K562 (cell line): ENCODE measurements at regions not wholly inside any gene's neighbourhood (a gene's known extent, or its start where the extent isn't known, plus 50 kb on each side); places are given as distances from the start of the nearest gene placed in this dataset.

Experiments
- ATAC-seq: fragments of 200-7000 bp; cut with Tn5 transposase; 3 replicates; pipeline ENCODE4 v1.9.1; 2020; ENCODE audit warnings: moderate library complexity
- BruUV-seq: library from RNA; stranded (reverse); fragments of 400-500 nt; replicated peaks from 2 replicates; lab custom pipeline; 2021; lab: Mats Ljungman, UMichigan
- CTCF ChIA-PET: fragments of 300-600 bp; formaldehyde crosslinking; extraction: SDS; loops from one replicate; lab custom pipeline; 2021; ENCODE audit warnings: low intra/inter-chr PET ratio; lab: Yijun Ruan, JAX
- POLR2A ChIA-PET: fragments of 300-600, 350-650 bp; sonication (Branson Sonifier 250); formaldehyde crosslinking; extraction: SDS; loops from one replicate; lab custom pipeline; 2021; ENCODE audit warnings: antibody characterized with exemption, inconsistent platforms; lab: Yijun Ruan, JAX
- DNase-seq, 4 experiments: peaks; one replicate each; pipeline versions ENCODE4 v3.0.0 to v3.0.0-alpha.2; 2011 to 2018; ENCODE audit warnings: low spot score in 3 of 4, mixed read lengths in 3 of 4; ENCODE audit errors: extremely low read depth in 1 of 4
- FAIRE-seq: peaks from 2 replicates; lab custom pipeline; 2011; peaks lifted over from hg19 to GRCh38; lab: Jason Lieb, UNC
- H2AFZ ChIP-seq: 2 replicates; pipeline ENCODE4 v1.6.0; 2011; ENCODE audit warnings: low read depth, low read length, control low read depth, inconsistent platforms
- H3K27ac ChIP-seq: fragments of 200-600 bp; 3 replicates; pipeline ENCODE4 v1.8.0; 2011; ENCODE audit warnings: low read depth, mild to moderate bottlenecking, control low read depth, inconsistent platforms, low read length, moderate library complexity, mixed read lengths; ENCODE audit errors: extremely low read depth
- H3K27me3 ChIP-seq, 2 experiments: fragments of 300-600 bp in 1 of 2; 2 replicates in 1 of 2; 3 replicates in 1 of 2; pipeline versions ENCODE4 v1.6.0 to v1.8.0; 2011; ENCODE audit warnings: inconsistent platforms in 2 of 2, low read length in 2 of 2, mild to moderate bottlenecking in 1 of 2, mixed read lengths in 1 of 2, moderate library complexity in 1 of 2; ENCODE audit not compliant: control insufficient read depth in 2 of 2, insufficient read depth in 2 of 2
- H3K36me3 ChIP-seq: fragments of 300-600 bp; 3 replicates; pipeline ENCODE4 v1.8.0; 2011; ENCODE audit warnings: mild to moderate bottlenecking, low read length, inconsistent platforms; ENCODE audit not compliant: control insufficient read depth, insufficient read depth
- H3K4me1 ChIP-seq, 2 experiments: fragments of 200-600 bp in 1 of 2; replicated peaks in 1 of 2; 2 replicates in 1 of 2; 3 replicates in 1 of 2; pipeline versions ENCODE4 v1.5.1 to v1.8.0; 2011; ENCODE audit warnings: inconsistent platforms in 2 of 2, low read length in 2 of 2, mild to moderate bottlenecking in 1 of 2, mixed read lengths in 1 of 2, moderate library complexity in 1 of 2; ENCODE audit not compliant: control insufficient read depth in 2 of 2, insufficient read depth in 2 of 2
- H3K4me2 ChIP-seq: 2 replicates; pipeline ENCODE4 v1.6.1; 2011; ENCODE audit warnings: low read length, control low read depth, inconsistent platforms, mixed read lengths; ENCODE audit not compliant: insufficient read depth
- H3K4me3 ChIP-seq: fragments of 200-600 bp; sonication (generic), shearing (Covaris generic); 2 replicates; pipeline ENCODE4 v1.5.1; 2016; ENCODE audit warnings: control low read depth, inconsistent platforms
- H3K79me2 ChIP-seq: fragments of 200-600 bp; 3 replicates; pipeline ENCODE4 v1.8.0; 2011; ENCODE audit warnings: low read length, inconsistent platforms; ENCODE audit not compliant: control insufficient read depth, insufficient read depth
- H3K9ac ChIP-seq, 2 experiments: 2 replicates each; pipeline versions ENCODE4 v1.6.0 to v1.6.1; 2011; ENCODE audit warnings: low read depth in 2 of 2, low read length in 2 of 2, control low read depth in 1 of 2, inconsistent platforms in 1 of 2, mild to moderate bottlenecking in 1 of 2, mixed read lengths in 1 of 2; ENCODE audit not compliant: insufficient read depth in 1 of 2
- H3K9me1 ChIP-seq: one replicate; pipeline ENCODE4 v1.6.0; 2011; ENCODE audit warnings: inconsistent platforms, mild to moderate bottlenecking, low read length, moderate library complexity; ENCODE audit not compliant: control insufficient read depth, insufficient read depth
- H3K9me3 ChIP-seq: replicated peaks from 2 replicates; pipeline ENCODE4 v1.5.1; 2011; ENCODE audit warnings: low read depth, low read length, inconsistent platforms; ENCODE audit not compliant: control insufficient read depth, insufficient read depth
- H4K20me1 ChIP-seq: replicated peaks from 2 replicates; pipeline ENCODE4 v1.6.1; 2011; ENCODE audit warnings: low read length, inconsistent platforms, mixed read lengths; ENCODE audit not compliant: control insufficient read depth, insufficient read depth
- C11orf30 ChIP-seq: fragments of 450-650 bp; IDR thresholded peaks from 2 replicates; pipeline ENCODE4 v1.6.1; 2016; ENCODE audit warnings: low read depth, mild to moderate bottlenecking
- E2F5 ChIP-seq: sonication (generic); formaldehyde crosslinking; IDR thresholded peaks from 2 replicates; pipeline ENCODE4 v1.8.0; 2022; ENCODE audit warnings: mild to moderate bottlenecking, missing genetic modification reagents
- HDAC6 ChIP-seq: IDR thresholded peaks from 2 replicates; pipeline ENCODE4 v1.6.1; 2012; ENCODE audit warnings: low read depth, mild to moderate bottlenecking, control low read depth, inconsistent platforms, low read length, moderate library complexity
- MAFF ChIP-seq: IDR thresholded peaks from 2 replicates; pipeline ENCODE4 v1.6.1; 2012; ENCODE audit warnings: low read length, improper control_type of control experiment
- MED1 ChIP-seq: sonication (generic); formaldehyde crosslinking; IDR thresholded peaks from 2 replicates; pipeline ENCODE4 v1.8.1; 2023; ENCODE audit warnings: missing genetic modification reagents, borderline replicate concordance
- MEF2D ChIP-seq: conservative IDR thresholded peaks from 2 replicates; pipeline ENCODE4 v1.6.1; 2016; ENCODE audit warnings: low read depth, missing genetic modification characterization, missing compliant biosample characterization
- NFE2L1 ChIP-seq: fragments of 450-650 bp; IDR thresholded peaks from 2 replicates; pipeline ENCODE4 v1.6.1; 2016; ENCODE audit warnings: missing genetic modification characterization, low read depth, mild to moderate bottlenecking, missing compliant biosample characterization, moderate library complexity, borderline replicate concordance
- NR2C1 ChIP-seq, 2 experiments: fragments of 450-650 bp; IDR thresholded peaks; 2 replicates each; pipeline ENCODE4 v1.6.1; 2017; ENCODE audit warnings: mild to moderate bottlenecking in 2 of 2, antibody characterized with exemption in 1 of 2, inconsistent platforms in 1 of 2, missing compliant biosample characterization in 1 of 2, missing genetic modification characterization in 1 of 2
- PHB2 ChIP-seq: fragments of 450-650 bp; IDR thresholded peaks from 2 replicates; pipeline ENCODE4 v1.6.1; 2017; ENCODE audit warnings: low read depth
- SREBF1 ChIP-seq: fragments of 150-350 bp; IDR thresholded peaks from 2 replicates; pipeline ENCODE4 v1.6.1; 2014; ENCODE audit warnings: antibody characterized with exemption, low read depth, low read length, borderline replicate concordance
- SRSF7 ChIP-seq: fragments of 200-400 bp; formaldehyde crosslinking; optimal IDR thresholded peaks from 2 replicates; pipeline ENCODE3; 2017; ENCODE audit warnings: mild to moderate bottlenecking, low read depth, low read length
- TCF3 ChIP-seq: sonication (generic); formaldehyde crosslinking; IDR thresholded peaks from 2 replicates; pipeline ENCODE4 v1.4.0; 2020; ENCODE audit warnings: mild to moderate bottlenecking, missing genetic modification reagents
- ZFP36 ChIP-seq: fragments of 150-350 bp; IDR thresholded peaks from 2 replicates; pipeline ENCODE4 v1.6.1; 2018; ENCODE audit warnings: low read length, low read depth; ENCODE audit not compliant: partially characterized antibody
- ZNF143 ChIP-seq: sonication (generic); formaldehyde crosslinking; IDR thresholded peaks from 2 replicates; pipeline ENCODE4 v1.9.0; 2022; ENCODE audit warnings: mild to moderate bottlenecking, missing genetic modification reagents
- ZNF146 ChIP-seq: IDR thresholded peaks from one replicate; pipeline ENCODE4 v1.6.1; 2018; ENCODE audit warnings: missing compliant biosample characterization; ENCODE audit not compliant: unreplicated experiment
- ZNF707 ChIP-seq: fragments of 250-450 bp; sonication (Bioruptor Pico); conservative IDR thresholded peaks from 2 replicates; pipeline ENCODE4 v1.8.0; 2022; ENCODE audit warnings: inconsistent platforms, mild to moderate bottlenecking, moderate library complexity
- WGBS: fragments of 100-300 bp; shearing (Covaris generic); methylation state at CpG from one replicate; pipeline ENCODE4 v1.1.6; 2016; ENCODE audit warnings: low coverage, mixed read lengths; ENCODE audit not compliant: insufficient coverage; ENCODE audit errors: missing lambda C conversion rate; 5-methylcytosine and 5-hydroxymethylcytosine counted together
- in situ Hi-C: fragments of 300-500 bp; cut with MboI; formaldehyde crosslinking; loops from 4 replicates; pipeline ENCODE4 v1.15.0; 2018; ENCODE audit warnings: inconsistent platforms, mixed read lengths
- intact Hi-C: fragments of 100-400 bp; cut with micrococcal nuclease; formaldehyde crosslinking; loops from 2 replicates; pipeline ENCODE4 v1.14.2; 2022
- TF ChIP-seq, protein P1 (sequence below): sonication (generic); formaldehyde crosslinking; IDR thresholded peaks from 2 replicates; pipeline ENCODE4 v1.8.1; 2022; ENCODE audit warnings: missing genetic modification reagents
- TF ChIP-seq, protein P2 (sequence below): fragments of 250-450 bp; sonication (Bioruptor Pico); IDR thresholded peaks from 2 replicates; pipeline ENCODE4 v1.8.0; 2021; ENCODE audit warnings: mild to moderate bottlenecking, moderate library complexity
- TF ChIP-seq, protein P3 (sequence below): sonication (generic); formaldehyde crosslinking; IDR thresholded peaks from 2 replicates; pipeline ENCODE4 v1.8.1; 2023; ENCODE audit warnings: mild to moderate bottlenecking, missing genetic modification reagents

- TF ChIP-seq NR2C1 (IDR thresholded peaks at IDR 0.05) (no peak), NR2C1 (tag; IDR thresholded peaks at IDR 0.05) (no peak), E2F5 (CRISPR knock-in tag) (no peak), ZFP36 (no peak), ZNF143 (CRISPR knock-in tag) (no peak), PHB2 (no peak), HDAC6 (no peak), TCF3 (CRISPR knock-in tag) (no peak), SRSF7 (no peak)
- TF ChIP-seq, protein P1, sequence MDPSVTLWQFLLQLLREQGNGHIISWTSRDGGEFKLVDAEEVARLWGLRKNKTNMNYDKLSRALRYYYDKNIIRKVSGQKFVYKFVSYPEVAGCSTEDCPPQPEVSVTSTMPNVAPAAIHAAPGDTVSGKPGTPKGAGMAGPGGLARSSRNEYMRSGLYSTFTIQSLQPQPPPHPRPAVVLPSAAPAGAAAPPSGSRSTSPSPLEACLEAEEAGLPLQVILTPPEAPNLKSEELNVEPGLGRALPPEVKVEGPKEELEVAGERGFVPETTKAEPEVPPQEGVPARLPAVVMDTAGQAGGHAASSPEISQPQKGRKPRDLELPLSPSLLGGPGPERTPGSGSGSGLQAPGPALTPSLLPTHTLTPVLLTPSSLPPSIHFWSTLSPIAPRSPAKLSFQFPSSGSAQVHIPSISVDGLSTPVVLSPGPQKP, result no peak
Measured at GRCh38 chr16:62620275-62620674, 584.0 kb upstream of the CDH8 start (continued).

DNA sequence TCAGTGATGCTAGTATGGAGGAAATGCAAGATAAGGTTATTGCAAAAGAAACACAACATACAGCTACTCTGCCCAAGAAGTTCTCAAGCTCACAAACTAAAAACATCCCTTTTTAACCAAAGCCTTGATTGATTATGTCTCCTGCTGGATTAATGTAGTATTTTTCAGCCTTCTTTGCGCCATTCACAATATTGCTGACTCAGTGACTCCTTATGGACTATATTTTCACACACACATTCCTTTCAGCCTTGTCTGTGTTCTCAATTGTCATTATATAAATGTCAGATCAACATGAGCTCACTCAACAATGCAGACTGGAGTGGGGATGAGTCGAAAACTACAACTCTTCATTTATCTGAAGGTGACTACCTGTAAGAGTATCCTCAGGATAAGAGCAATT is 579.3 kb upstream of the CDH8 start:
- H3K27me3 ChIP-seq, result no peaks in the 10 kb centered on the region
- in situ Hi-C loops, result no loop called here
- H3K27ac ChIP-seq, result no peak overlapping the region
- ChIA-PET POLR2A (no interaction called here), CTCF (no interaction called here)
- H3K4me2 ChIP-seq, result no peak overlapping the region
- DNase-seq (no peak), ATAC-seq (no peak), FAIRE-seq (no peak)
- H3K4me3 ChIP-seq, result no peak overlapping the region
- H3K4me1 ChIP-seq, result no peaks in the 10 kb centered on the region
- intact Hi-C loops, result no loop called here
- no peaks in the 10 kb centered on the region for H3K36me3 ChIP-seq
- BruUV-seq, result no TSS peak
- WGBS, result 0% methylated on average over 2 of the region's 2 CpGs
- no peaks in the 10 kb centered on the region for H3K9me1 ChIP-seq
- no peaks in the 10 kb centered on the region for H3K9me3 ChIP-seq
- no peaks in the 10 kb centered on the region for H3K79me2 ChIP-seq
- H4K20me1 ChIP-seq, result no peaks in the 10 kb centered on the region
- H3K9ac ChIP-seq, result no peak overlapping the region
- no peak overlapping the region for H2AFZ ChIP-seq
- TF ChIP-seq MEF2D (tag), result no peak
- no peak for TF ChIP-seq ZNF707
- TF ChIP-seq ZNF146, result no peak
- TF ChIP-seq NFE2L1 (tag), result no peak
- 0 out of 2 replicates have a peak, but pooled peaks have one; percentile 5 for TF ChIP-seq MAFF
- TF ChIP-seq MED1, result no peak
- peak; percentile 6; the same call in 1 of the 2 replicates for TF ChIP-seq C11orf30
- TF ChIP-seq SREBF1, result no peak
- TF ChIP-seq, protein P2, sequence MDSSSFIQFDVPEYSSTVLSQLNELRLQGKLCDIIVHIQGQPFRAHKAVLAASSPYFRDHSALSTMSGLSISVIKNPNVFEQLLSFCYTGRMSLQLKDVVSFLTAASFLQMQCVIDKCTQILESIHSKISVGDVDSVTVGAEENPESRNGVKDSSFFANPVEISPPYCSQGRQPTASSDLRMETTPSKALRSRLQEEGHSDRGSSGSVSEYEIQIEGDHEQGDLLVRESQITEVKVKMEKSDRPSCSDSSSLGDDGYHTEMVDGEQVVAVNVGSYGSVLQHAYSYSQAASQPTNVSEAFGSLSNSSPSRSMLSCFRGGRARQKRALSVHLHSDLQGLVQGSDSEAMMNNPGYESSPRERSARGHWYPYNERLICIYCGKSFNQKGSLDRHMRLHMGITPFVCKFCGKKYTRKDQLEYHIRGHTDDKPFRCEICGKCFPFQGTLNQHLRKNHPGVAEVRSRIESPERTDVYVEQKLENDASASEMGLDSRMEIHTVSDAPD, result no peak
- TF ChIP-seq, protein P3, sequence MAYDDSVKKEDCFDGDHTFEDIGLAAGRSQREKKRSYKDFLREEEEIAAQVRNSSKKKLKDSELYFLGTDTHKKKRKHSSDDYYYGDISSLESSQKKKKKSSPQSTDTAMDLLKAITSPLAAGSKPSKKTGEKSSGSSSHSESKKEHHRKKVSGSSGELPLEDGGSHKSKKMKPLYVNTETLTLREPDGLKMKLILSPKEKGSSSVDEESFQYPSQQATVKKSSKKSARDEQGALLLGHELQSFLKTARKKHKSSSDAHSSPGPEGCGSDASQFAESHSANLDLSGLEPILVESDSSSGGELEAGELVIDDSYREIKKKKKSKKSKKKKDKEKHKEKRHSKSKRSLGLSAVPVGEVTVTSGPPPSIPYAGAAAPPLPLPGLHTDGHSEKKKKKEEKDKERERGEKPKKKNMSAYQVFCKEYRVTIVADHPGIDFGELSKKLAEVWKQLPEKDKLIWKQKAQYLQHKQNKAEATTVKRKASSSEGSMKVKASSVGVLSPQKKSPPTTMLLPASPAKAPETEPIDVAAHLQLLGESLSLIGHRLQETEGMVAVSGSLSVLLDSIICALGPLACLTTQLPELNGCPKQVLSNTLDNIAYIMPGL (CRISPR knock-in tag), result no peak
